ENCODE measurements at regions not wholly inside any gene's neighbourhood (a gene's known extent, or its start where the extent isn't known, plus 50 kb on each side); places are given as distances from the start of the nearest gene placed in this dataset.

DNA sequence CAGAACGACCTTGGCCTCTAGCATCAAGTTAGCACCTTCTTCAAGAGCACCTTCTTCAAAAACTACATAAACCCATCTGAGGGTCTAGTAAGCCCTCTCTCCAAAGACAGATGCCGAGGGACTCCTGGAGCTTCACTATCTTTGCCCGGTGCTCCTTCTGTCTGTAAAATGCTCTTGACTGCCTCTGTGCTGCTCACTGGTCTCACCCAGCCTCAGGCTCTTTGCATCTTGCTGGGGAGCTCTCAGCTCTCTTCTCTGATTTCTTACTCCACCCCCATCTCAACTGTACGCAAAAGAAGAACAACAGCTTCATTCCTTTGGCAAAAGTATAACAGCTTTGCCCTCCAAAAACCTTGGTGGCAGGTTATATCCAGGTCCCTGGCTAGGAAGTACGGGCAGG, 404.2 kb downstream of the KLF12 start:
- no peaks in the 10 kb centered on the region for H3K27me3 ChIP-seq (ENCODE audit: insufficient read depth, low read depth, low read length)
- H3K9me3 ChIP-seq (ENCODE audit: low read length), result no peaks in the 10 kb centered on the region
- no peaks in the 10 kb centered on the region for H3K9me2 ChIP-seq (ENCODE audit: insufficient read depth, low read length)
- H3F3A ChIP-seq (ENCODE audit: insufficient read depth, low read length, poor library complexity, severe bottlenecking), result no peaks in the 10 kb centered on the region
- no peak overlapping the region for H3K27ac ChIP-seq (ENCODE audit: low read length)
- no peak overlapping the region for H3K9ac ChIP-seq (ENCODE audit: low read length)
- H3K4me3 ChIP-seq (ENCODE audit: low read length), result no peak overlapping the region
- no peak overlapping the region for H2AFZ ChIP-seq (ENCODE audit: low read depth, low read length)
- H3K79me2 ChIP-seq (replicated peaks; ENCODE audit: insufficient read depth, low read length), result no peaks in the 10 kb centered on the region
- H3K4me2 ChIP-seq (ENCODE audit: low read length), result no peak overlapping the region
- no peaks in the 10 kb centered on the region for H4K20me1 ChIP-seq (ENCODE audit: insufficient read depth)
- H3K36me3 ChIP-seq (ENCODE audit: insufficient read depth, low read length), result no peaks in the 10 kb centered on the region
- TF ChIP-seq EP300 (conservative IDR thresholded peaks at IDR 0.05; ENCODE audit: poor library complexity, severe bottlenecking) (no peak), TAF1 (IDR thresholded peaks at IDR 0.05; ENCODE audit: low read depth) (no peak), CTCF (IDR thresholded peaks at IDR 0.05; ENCODE audit: poor library complexity, severe bottlenecking) (no peak), RAD21 (conservative IDR thresholded peaks at IDR 0.05) (no peak), POLR2AphosphoS5 (IDR thresholded peaks at IDR 0.05) (no peak), SMC3 (conservative IDR thresholded peaks at IDR 0.05; ENCODE audit: poor library complexity) (no peak), EZH2 (IDR thresholded peaks at IDR 0.05; ENCODE audit: borderline replicate concordance, insufficient read depth, low read length, poor library complexity, severe bottlenecking) (no peak), MXI1 (conservative IDR thresholded peaks at IDR 0.05; ENCODE audit: poor library complexity, severe bottlenecking) (no peak)
- TF ChIP-seq, protein P1, sequence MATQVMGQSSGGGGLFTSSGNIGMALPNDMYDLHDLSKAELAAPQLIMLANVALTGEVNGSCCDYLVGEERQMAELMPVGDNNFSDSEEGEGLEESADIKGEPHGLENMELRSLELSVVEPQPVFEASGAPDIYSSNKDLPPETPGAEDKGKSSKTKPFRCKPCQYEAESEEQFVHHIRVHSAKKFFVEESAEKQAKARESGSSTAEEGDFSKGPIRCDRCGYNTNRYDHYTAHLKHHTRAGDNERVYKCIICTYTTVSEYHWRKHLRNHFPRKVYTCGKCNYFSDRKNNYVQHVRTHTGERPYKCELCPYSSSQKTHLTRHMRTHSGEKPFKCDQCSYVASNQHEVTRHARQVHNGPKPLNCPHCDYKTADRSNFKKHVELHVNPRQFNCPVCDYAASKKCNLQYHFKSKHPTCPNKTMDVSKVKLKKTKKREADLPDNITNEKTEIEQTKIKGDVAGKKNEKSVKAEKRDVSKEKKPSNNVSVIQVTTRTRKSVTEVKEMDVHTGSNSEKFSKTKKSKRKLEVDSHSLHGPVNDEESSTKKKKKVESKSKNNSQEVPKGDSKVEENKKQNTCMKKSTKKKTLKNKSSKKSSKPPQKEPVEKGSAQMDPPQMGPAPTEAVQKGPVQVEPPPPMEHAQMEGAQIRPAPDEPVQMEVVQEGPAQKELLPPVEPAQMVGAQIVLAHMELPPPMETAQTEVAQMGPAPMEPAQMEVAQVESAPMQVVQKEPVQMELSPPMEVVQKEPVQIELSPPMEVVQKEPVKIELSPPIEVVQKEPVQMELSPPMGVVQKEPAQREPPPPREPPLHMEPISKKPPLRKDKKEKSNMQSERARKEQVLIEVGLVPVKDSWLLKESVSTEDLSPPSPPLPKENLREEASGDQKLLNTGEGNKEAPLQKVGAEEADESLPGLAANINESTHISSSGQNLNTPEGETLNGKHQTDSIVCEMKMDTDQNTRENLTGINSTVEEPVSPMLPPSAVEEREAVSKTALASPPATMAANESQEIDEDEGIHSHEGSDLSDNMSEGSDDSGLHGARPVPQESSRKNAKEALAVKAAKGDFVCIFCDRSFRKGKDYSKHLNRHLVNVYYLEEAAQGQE (IDR thresholded peaks at IDR 0.05; ENCODE audit: borderline replicate concordance), result no peak

DNA sequence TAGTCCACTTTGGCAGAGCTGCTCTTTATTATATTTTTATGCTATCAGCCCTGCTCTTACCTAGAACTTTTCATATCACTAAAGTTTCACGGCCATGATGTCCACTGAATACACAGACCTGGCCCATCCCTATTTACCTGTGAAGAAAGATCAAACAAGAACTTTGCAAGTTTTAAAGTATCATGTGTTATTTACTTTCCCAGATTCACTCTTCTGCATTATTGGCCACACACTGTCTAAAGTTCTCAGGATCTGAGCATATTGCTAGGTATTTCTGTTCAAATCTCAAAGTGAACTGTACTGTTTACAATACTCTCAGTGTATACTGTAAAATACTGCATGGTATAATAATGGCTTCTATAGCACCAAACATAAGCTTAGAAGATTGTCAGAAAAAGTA, 405.2 kb downstream of the KLF12 start:
- Histone ChIP-seq H3K27me3 (ENCODE audit: insufficient read depth, low read depth, low read length) (no peaks in the 10 kb centered on the region), H3K9ac (ENCODE audit: low read length) (no peak overlapping the region), H3K9me3 (ENCODE audit: low read length) (no peaks in the 10 kb centered on the region), H3K4me3 (ENCODE audit: low read length) (no peak overlapping the region), H3K36me3 (ENCODE audit: insufficient read depth, low read length) (no peaks in the 10 kb centered on the region), H4K20me1 (ENCODE audit: insufficient read depth) (no peaks in the 10 kb centered on the region), H2AFZ (ENCODE audit: low read depth, low read length) (no peak overlapping the region), H3K27ac (ENCODE audit: low read length) (no peak overlapping the region), H3K79me2 (replicated peaks; ENCODE audit: insufficient read depth, low read length) (no peaks in the 10 kb centered on the region), H3K9me2 (ENCODE audit: insufficient read depth, low read length) (no peaks in the 10 kb centered on the region), H3F3A (ENCODE audit: insufficient read depth, low read length, poor library complexity, severe bottlenecking) (no peaks in the 10 kb centered on the region), H3K4me2 (ENCODE audit: low read length) (no peak overlapping the region)
- TF ChIP-seq MXI1 (conservative IDR thresholded peaks at IDR 0.05; ENCODE audit: poor library complexity, severe bottlenecking) (no peak), CTCF (IDR thresholded peaks at IDR 0.05; ENCODE audit: poor library complexity, severe bottlenecking) (no peak), TAF1 (IDR thresholded peaks at IDR 0.05; ENCODE audit: low read depth) (no peak), EP300 (conservative IDR thresholded peaks at IDR 0.05; ENCODE audit: poor library complexity, severe bottlenecking) (no peak), EZH2 (IDR thresholded peaks at IDR 0.05; ENCODE audit: borderline replicate concordance, insufficient read depth, low read length, poor library complexity, severe bottlenecking) (no peak), POLR2AphosphoS5 (IDR thresholded peaks at IDR 0.05) (no peak), SMC3 (conservative IDR thresholded peaks at IDR 0.05; ENCODE audit: poor library complexity) (no peak), RAD21 (conservative IDR thresholded peaks at IDR 0.05) (no peak)
- TF ChIP-seq, protein P1 (IDR thresholded peaks at IDR 0.05; ENCODE audit: borderline replicate concordance), result no peak

Measured in neural cell (in vitro differentiated cells).